ENCODE measurements at regions not wholly inside any gene's neighbourhood (a gene's known extent, or its start where the extent isn't known, plus 50 kb on each side); places are given as distances from the start of the nearest gene placed in this dataset.
"Not testable (repeated sequence)": the region's sequence is repeated elsewhere in the genome, so short reads cannot be mapped to it uniquely, and the experiment has no call there.

DNA sequence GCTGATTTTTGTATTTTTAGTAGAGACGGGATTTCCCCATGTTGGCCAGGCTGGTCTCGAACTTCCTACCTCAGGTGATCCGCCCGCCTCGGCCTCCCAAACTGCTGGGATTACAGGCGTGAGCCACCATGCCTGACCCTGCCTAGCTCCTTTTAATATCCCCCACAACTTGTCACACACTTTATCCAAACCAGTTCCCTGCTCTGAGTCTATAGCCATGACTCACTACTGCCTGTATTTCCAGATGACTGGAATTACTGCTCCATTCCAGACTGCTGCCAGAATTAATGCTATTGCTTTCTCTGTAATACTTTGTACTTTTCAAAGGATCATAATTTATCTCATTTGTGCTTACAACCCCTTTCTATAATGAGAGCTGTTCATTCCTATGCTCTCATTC lies 153.1 kb downstream of the POTEM start:
- DNase-seq (ENCODE audit: extremely low read depth in 1 of 2, low read depth in 1 of 2): not testable (repeated sequence)

DNA sequence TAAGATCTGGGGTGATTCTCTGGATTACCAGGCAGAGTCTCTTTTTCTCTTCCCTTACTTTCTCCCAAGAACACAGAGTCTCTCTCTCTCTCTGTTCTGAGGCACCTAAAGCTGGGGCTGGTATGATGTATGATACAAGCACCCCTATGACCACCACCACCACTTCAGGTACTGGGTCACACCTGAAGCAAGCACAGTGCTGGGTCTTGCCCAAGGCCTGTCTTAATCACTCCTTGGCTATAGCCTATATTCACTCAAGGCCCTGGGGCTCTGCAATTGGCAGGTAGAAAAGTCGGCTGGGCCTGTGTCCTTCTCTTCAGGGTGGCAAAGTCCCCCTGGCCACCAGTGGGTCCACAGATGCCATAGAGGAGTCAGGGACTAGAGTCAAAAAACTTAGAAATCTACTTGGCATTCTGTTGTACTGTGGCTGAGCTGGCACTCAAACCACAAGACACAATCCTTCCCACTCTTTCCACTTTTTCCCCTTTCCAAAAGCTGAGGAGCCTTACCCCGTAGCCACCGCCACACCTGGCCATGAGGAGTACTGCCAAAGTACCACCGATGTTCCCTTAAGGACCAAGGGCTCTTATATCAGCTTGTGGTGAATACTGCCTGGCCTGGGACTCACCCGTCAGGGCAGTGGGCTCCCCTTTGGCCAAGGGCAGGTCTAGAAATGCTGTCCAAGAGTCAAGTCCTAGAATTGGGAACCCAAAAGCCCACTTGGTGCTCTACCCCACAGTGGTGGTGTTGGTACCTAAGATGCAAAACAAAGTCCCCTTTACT lies 159.2 kb downstream of the POTEM start:
- not testable (repeated sequence) for DNase-seq (ENCODE audit: extremely low read depth in 1 of 2, low read depth in 1 of 2)

DNA sequence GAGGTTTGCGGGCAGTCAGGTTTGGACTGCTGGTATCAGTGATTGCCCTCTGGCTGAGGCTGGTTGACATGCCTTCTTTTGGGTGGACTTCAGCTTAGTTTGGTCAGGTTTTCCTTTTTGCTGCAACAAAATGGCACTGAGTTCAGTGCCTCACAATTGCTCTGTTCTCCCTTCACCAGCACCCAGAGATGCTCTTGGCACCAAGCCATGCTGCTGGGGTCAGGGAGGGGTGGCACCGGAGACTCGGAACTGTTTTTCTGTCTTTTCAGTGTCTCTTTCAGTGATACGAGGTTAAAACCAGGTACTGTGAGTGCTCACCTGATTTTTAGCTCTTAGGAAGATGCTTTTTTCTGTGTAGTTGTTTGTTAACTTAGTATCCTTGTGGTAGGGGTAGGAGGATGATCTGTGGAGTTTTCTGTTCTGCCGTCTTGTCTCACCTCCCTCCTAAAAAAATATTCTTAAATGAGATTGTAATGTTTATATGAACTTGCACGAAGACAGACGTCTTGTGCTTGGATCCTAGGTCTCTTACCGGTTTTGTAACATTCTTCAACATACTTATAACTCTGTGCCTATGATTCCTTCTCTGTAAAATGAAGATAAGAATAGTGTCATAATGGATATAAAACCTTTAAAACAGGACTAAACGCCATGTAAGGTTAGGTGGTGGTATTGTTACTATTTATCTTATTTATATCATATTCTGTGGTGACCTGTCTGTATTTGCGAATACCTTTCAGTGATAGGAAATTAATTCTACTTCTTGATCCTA lies 160.6 kb downstream of the POTEM start:
- not testable (repeated sequence) for DNase-seq (ENCODE audit: extremely low read depth in 1 of 2, low read depth in 1 of 2)

DNA sequence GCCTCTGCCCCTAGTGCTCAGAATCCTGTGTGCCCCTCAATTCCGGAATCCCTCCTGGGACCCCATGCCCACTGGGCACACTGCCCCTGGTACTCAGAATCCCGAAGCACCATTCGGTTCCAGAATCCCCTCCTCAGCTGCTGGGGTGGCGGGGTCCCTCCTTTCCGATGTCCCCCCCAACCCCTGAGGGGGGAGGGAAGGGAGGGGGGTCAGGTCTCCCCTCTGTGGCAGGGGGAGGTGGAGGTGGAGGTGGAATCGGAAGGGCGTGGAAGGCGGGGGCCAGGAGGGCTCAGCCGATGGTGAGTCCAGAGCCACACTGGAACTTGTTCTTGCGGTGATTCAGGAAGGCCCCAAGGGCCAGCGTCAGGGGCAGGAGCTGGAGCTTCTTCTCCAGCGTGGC lies 164.3 kb downstream of the POTEM start:
- not testable (repeated sequence) for DNase-seq (ENCODE audit: extremely low read depth in 1 of 2, low read depth in 1 of 2)

DNA sequence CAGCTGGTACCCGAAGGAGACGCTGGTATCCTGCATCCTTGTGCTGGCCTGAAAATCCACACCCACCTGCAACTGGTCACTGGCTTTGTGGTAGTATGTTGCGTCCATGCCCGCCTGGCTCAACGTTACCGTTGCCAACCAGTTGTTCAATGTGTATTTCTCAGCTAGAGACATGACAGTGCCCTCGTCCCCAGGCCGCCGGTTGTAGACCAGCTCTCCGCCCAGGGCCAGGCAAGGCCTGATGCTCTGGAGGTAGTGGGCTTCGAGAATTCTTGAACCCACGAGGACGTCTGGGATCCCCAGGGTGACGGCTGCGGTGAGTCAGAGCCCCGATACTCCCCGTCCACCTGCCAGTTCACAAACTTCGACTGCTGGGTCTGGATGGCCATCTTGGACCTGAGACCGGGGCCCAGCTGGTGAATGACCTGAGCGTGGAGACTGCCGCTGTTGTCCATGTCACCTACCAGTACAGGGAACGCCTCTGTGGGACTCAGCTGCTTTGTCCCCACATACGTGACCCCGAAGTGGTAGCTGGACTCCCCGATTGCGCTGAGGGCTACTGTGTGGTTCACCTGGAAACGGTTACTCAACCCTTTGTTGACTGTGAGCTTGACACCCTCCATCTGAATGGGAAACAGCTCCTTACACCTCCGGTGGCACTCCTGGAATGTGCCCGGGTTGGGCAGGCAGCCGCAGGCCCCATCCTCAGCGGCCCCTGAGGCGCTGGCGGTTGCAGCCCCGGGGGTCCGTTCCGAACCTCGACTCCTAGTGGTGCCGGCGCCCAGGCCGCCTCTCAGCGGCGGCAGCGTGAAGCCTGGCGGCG lies 165.0 kb downstream of the POTEM start:
- not testable (repeated sequence) for DNase-seq (ENCODE audit: extremely low read depth in 1 of 2, low read depth in 1 of 2)

DNA sequence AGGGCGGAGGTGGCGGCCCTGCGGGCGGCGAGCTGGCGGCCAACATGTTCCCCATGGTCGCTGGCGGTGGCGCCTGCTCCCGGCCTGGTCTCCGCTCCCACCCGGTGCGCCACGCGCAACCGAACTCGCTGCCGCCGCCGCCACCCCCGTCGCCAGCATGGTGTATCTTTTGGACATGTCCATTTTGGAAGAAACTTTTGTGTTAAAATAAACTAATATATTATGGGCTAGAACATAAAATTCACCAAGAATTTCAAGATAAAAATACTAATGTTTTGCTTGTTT lies 165.5 kb downstream of the POTEM start:
- not testable (repeated sequence) for DNase-seq (ENCODE audit: extremely low read depth in 1 of 2, low read depth in 1 of 2)

DNA sequence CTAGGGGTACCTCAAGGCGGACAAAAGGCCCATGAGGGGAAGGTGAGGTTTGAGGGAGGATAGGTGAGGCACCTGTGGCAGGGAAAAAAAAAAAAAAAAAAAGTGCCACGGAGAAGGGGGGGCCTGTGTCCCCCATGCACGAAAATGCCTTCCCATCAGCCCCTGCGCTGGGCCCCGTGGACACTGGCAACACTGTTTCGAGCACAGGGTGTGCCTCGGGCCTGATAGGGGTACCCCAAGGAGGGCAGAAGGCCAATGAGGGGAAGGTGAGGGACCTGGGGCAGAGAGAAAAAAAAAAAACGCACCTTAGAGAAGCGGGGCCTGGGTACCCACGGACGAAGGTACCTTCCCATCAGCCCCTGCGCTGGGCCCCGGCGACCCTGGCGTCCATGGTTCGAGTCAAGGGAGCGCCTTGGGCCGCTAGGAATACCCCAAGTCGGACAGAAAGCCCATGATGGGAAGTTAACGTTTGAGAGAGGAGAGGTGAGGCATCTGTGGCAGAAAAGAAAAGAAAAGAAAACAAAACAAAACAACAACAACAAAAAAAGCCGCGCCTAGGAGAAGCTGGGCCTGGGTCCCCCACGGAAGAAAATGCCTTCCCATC lies 190.0 kb downstream of the POTEM start:
- not testable (repeated sequence) for DNase-seq (ENCODE audit: extremely low read depth in 1 of 2, low read depth in 1 of 2)

DNA sequence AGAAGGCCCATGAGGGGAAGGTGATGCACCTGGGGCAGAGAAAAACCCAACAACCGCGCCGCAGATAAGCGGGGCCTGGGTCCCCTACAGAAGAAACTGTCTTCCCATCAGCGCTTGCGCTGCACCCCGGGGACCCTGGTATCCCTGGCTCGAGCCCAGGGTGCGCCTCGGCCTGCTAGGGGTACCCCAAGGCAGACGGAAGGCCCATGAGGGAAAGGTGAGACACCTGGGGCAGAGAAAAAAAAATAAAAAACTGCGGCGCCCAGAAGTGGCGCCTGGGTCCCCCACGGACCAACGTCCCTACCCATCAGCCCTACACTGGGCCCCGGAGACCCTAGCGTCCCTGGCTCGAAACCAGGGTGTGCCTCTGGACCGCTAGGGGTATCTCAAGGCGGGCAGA lies 190.8 kb downstream of the POTEM start:
- DNase-seq (ENCODE audit: extremely low read depth in 1 of 2, low read depth in 1 of 2): not testable (repeated sequence)

DNA sequence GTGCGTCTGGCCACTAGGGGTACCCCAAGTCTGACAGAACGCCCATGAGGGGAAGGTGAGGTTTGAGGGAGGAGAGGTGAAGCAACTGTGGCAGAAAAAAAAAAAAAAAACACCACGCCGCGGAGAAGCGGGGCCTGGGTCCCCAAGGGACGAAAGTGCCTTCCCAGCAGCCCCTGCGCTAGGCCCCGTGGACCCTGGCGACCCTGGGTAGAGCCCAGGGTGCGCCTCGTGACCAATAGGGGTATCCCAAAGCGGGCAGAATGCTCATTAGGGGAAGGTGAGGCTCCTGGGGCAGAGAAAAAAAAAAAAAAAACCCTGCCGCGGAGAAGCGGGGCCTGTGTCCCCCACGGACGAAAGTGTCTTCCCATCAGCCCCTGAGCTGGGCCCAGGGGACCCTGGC lies 191.4 kb downstream of the POTEM start:
- not testable (repeated sequence) for DNase-seq (ENCODE audit: extremely low read depth in 1 of 2, low read depth in 1 of 2)

DNA sequence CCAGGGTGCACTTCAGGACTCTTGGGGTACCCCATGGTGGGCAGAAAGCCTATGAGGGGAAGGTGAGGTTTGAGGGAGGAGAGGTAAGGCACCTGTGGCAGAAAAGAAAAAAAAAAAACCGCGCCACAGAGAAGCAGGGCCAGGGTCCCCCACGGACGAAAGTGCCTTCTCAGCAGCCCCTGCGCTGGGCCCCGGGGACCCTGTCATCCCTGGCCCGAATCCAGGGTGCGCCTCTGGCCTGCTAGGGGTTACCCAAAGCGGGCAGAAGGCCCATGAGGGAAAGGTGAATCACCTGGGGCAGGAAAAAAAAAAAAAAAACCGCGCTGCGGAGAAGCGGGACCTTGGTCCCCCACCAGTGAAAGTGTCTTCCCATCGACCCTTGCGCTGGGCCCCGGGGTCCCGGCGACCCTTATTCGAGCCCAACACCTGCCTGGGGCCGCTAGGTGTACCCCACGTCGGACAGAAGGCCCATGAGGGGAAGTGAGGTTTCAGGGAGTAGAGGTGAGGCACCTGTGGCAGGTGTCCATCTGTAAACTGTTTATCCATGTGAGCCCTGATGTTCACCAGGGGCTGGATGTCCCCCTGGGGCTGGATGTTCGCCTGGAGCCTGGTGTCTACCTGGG lies 191.9 kb downstream of the POTEM start:
- DNase-seq (ENCODE audit: extremely low read depth in 1 of 2, low read depth in 1 of 2): not testable (repeated sequence)

DNA sequence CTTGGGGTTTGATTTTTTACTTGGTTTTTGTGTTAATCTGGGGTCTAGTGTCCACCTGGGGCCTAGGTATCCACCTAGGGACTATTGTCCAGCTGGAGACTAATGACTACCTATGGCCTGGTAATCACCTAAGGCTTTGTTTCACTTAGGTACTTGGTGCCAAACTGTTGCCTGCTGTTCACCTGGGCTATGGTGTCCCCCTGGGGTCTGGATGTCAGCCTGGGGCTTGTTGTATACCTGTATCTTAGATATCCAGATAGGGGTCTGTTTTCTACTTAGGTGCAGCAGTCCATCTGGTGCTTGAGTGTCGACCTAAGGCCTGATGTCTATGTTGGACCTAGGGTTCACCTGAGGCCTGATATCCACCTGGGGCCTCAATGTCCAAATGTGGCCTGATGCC lies 193.1 kb downstream of the POTEM start:
- DNase-seq (ENCODE audit: extremely low read depth in 1 of 2, low read depth in 1 of 2): not testable (repeated sequence)

DNA sequence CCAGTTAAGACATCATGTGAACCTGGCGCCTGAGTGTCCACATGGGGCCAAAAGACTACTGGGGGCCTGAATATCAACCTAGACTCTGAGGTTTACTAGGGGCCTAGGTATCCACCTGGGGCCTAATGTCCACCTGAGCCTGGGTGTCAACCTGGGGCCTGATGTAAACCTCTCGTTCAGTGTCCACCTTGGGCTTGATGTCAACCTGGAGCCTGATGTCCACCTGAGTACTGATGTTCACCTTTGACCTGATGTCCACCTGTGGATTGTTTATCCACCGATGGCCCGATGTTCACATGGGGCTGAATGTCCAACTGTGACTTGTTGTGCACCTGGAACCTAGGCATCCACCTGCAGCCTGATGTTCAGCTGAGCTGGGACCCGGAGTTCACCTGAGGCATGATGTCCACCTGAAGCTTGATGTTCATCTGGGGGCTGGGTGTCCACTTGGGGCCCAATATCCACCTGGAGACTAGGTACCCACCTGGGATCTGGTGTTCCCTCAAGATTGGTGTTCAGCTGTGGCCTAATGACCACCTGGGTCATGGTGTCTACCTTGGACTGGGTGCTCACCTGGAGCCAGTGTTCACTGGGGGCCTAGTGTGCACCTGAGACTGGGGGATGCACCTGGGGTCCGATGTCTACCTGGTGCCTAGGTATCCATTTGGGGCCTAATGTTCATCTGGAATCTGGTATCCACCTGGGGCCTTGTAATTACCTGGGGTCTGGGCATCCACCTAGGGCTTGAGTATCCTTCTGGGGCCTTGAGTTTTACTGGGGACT lies 194.2 kb downstream of the POTEM start:
- not testable (repeated sequence) for DNase-seq (ENCODE audit: extremely low read depth in 1 of 2, low read depth in 1 of 2)

DNA sequence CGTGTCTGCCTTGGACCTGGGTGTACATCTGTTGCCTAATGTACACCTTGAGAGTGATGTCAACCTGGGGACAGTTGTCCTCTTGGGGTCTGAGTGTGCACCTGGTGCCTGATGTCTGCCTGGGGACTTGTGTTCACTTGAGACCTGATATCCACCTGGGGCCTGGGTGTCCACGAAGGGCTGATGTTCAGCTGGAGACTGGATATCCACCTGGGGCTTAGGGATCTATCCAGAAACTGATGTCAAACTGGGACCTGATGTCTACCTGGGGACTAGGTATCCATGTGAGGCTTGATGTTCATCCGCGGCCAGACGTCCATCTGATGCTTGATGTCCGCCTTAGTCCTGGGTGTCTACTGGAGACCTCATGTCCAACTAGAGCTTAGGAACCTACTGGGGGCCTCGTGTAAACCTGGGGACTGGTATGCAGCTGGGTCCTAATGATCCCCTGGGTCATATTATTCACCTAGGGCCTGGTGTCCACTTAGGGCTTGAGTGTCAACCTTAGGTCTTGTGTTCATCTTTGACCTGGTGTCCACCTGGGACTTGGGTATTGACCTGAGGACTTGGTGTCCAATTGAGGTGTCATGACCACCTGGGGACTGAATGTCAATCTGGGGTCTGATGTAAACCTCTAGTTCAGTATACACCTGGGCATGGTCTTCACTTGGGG lies 194.9 kb downstream of the POTEM start:
- DNase-seq (ENCODE audit: extremely low read depth in 1 of 2, low read depth in 1 of 2): not testable (repeated sequence)

DNA sequence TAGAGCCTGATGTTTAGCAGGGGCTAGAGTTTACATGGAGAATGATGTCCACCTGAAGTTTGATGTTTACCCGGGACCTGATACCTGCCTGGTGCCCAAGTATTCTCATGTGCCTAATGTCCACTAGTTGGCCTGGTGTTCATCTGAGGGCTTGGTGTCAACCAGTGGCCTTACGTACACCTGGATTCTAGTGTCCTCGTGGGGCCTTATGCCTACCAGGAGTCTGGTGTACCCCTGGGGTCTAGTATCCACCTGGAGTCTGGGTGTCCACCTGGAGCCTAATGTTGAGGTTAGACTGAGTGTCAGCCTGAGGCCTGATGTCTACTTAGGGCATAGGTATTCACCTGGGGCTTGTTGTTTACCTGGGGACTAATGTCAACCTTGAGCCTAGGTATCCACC lies 195.7 kb downstream of the POTEM start:
- DNase-seq (ENCODE audit: extremely low read depth in 1 of 2, low read depth in 1 of 2): not testable (repeated sequence)

DNA sequence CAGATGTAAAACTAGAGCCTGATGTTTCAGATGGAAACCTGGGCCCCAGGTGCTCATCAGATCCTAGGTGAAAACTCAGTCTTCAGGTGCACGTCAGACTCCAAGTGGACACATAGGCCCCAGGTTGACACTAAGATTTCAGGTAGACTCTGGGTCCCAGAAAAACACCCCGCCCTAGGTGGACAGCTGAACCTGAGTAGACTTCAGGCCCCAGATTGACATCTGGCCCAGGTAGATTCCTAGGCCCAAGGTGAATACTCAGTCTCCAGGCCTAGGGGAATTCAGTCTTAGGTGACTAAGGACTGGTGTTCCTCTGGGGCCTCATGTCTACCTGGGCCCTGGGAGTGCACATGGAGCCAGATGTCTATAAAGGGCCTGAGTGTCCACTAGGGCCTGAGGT lies 196.7 kb downstream of the POTEM start:
- DNase-seq (ENCODE audit: extremely low read depth in 1 of 2, low read depth in 1 of 2): not testable (repeated sequence)

DNA sequence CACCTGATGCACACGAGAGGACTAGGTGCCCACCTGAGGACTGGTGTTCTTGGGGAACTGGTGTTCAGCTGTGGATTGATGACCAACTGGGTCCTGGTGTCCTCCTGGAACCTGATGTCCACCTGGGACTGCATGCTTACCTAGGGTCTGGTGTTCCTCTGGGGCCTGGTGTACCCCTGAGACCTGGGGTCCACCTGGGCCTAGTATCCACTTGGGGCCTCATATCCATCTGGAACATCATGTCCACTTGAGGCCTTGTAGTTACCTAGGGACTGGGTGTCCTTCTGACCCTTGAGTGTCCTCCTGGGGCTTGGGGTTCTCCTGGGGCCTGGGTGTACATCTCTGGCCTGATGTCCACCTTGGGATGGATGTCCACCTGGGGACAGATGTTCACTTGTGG lies 197.2 kb downstream of the POTEM start:
- not testable (repeated sequence) for DNase-seq (ENCODE audit: extremely low read depth in 1 of 2, low read depth in 1 of 2)

DNA sequence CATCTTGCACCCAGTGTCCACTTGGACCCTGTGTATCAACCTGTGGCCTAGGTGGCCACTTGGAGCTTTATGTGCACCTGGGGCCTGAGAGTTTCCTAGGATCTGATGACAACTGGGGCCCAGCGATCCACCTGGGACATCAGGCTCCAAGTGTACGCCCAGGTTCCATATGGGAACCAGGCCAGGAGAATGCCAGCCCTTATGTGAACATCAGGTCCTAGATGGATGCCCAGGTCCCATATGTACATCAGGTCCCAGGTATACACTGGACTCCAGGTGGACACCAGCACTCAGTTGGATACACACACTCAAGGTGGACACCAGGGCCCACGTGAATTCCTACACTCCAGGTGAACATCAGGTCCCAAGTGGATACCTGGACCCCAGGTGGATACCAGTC lies 198.8 kb downstream of the POTEM start:
- not testable (repeated sequence) for DNase-seq (ENCODE audit: extremely low read depth in 1 of 2, low read depth in 1 of 2)

DNA sequence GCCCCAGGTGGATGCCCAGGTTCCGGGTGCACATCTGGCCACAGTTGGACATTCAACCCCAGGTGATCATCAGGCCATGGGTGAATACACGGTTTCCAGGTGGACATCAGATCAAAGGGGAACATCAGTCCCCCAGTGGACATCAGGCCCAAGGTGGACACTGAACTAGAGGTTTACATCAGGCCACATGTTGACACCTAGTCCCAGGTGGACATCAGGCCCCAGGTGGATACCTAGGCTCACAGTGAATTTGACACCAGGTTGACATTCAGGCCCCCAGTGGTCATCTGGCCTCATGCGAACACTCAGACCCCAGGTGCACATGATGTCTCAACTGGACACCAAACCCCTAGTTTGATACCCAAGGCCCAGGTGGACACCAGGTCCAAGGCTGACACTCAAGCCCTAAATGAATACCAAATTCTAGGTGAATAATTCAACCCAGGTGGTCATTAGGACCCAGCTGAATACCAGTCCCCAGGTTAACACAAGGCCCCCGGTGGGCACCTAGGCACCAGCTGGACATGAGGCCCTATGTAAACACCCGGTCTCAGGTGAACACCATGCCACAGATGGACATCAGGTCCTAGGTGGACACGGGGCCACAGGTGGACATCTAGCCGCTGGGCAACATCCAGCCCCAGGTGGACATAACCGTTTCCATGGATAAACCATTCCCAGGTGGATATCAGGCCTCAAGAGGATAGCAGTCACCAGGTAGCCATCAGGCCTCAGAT lies 200.4 kb downstream of the POTEM start:
- DNase-seq (ENCODE audit: extremely low read depth in 1 of 2, low read depth in 1 of 2): not testable (repeated sequence)

DNA sequence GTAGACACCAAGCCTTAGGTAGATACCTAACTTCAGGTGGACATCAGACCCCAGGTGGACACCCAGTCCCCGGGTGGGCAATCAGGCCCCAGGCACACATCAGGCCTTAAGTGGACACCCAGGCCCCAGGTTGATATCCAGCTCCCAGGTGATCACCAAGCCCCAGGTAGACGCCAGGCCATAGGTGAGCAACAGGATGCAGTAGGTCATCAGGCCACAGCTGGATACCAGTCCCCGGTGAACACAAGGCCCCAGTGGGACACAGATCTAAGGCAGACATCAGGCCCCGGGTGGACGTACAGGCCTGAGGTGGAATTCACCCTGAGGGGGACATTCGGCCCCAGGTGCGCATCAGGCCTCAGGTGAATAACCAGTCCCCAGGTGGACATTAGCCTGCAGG lies 201.0 kb downstream of the POTEM start:
- DNase-seq (ENCODE audit: extremely low read depth in 1 of 2, low read depth in 1 of 2): not testable (repeated sequence)
